ENCODE measurements at regions not wholly inside any gene's neighbourhood (a gene's known extent, or its start where the extent isn't known, plus 50 kb on each side); places are given as distances from the start of the nearest gene placed in this dataset.

- Mint-ChIP-seq H3K4me1 (ENCODE audit: low read depth) (no peaks in the 10 kb centered on the region), H3K27me3 (no peaks in the 10 kb centered on the region), H3K27ac (no peak overlapping the region), H3K4me3 (no peak overlapping the region), H3K9me3 (no peaks in the 10 kb centered on the region), H3K36me3 (ENCODE audit: low read depth) (no peaks in the 10 kb centered on the region)
- Histone ChIP-seq H3K36me3 (ENCODE audit: insufficient read depth, low read length) (no peaks in the 10 kb centered on the region), H3K27ac (ENCODE audit: low read depth in 1 of 2, low read length in 2 of 2) (no peak overlapping the region), H3K4me3 (ENCODE audit: low read length) (no peak overlapping the region), H3K27me3 (ENCODE audit: control insufficient read depth in 1 of 2, insufficient read depth in 2 of 2, low read length in 2 of 2) (no peaks in the 10 kb centered on the region), H3K4me1 (ENCODE audit: insufficient read depth, low read length) (no peaks in the 10 kb centered on the region), H3K9me3 (ENCODE audit: control insufficient read depth in 1 of 2, insufficient read depth in 1 of 2, low read length in 2 of 2) (no peaks in the 10 kb centered on the region)
- TF ChIP-seq, protein P1, sequence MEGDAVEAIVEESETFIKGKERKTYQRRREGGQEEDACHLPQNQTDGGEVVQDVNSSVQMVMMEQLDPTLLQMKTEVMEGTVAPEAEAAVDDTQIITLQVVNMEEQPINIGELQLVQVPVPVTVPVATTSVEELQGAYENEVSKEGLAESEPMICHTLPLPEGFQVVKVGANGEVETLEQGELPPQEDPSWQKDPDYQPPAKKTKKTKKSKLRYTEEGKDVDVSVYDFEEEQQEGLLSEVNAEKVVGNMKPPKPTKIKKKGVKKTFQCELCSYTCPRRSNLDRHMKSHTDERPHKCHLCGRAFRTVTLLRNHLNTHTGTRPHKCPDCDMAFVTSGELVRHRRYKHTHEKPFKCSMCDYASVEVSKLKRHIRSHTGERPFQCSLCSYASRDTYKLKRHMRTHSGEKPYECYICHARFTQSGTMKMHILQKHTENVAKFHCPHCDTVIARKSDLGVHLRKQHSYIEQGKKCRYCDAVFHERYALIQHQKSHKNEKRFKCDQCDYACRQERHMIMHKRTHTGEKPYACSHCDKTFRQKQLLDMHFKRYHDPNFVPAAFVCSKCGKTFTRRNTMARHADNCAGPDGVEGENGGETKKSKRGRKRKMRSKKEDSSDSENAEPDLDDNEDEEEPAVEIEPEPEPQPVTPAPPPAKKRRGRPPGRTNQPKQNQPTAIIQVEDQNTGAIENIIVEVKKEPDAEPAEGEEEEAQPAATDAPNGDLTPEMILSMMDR (IDR thresholded peaks at IDR 0.05) = no peak
- DNase-seq (no peak), ATAC-seq (ENCODE audit: poor library complexity) (no peak)
- ChIA-PET CTCF (interaction anchor here (1.2 kb wide), 1 partner anchor 11 kb away, joined by 3 read pairs; no protein-coding TSS in a partner anchor), POLR2A (no interaction called here)
- intact Hi-C loops (cut with DNase I, micrococcal nuclease) = no loop called here
Measured at GRCh38 chr5:56457887-56458812, 225.0 kb upstream of the ANKRD55 start.

DNA sequence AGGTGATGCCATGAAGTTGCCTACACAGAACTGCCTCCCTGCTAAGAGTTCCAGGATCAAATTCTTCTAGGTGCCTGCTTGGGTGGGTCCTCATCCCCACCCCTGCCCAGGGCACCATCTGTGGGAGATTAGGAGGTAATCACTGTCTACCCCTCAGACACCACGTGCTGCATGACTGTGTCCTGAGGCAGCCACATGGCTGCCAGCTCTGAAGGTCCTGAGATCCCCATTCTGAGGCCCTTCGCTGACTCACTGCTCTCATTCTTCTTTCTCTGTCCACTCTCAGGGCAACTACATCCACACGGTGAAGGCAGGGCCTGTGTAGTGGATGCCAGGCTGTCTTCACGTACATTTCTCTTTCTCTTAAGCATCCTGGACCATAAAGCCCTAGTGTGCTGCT, 222.9 kb upstream of the ANKRD55 start:
- Histone ChIP-seq H3K36me3 (ENCODE audit: insufficient read depth, low read length) (no peaks in the 10 kb centered on the region), H3K9me3 (ENCODE audit: control insufficient read depth in 1 of 2, insufficient read depth in 1 of 2, low read length in 2 of 2) (no peaks in the 10 kb centered on the region), H3K27me3 (ENCODE audit: control insufficient read depth in 1 of 2, insufficient read depth in 2 of 2, low read length in 2 of 2) (no peaks in the 10 kb centered on the region), H3K4me1 (ENCODE audit: insufficient read depth, low read length) (no peaks in the 10 kb centered on the region), H3K27ac (ENCODE audit: low read depth in 1 of 2, low read length in 2 of 2) (no peak overlapping the region), H3K4me3 (ENCODE audit: low read length) (no peak overlapping the region)
- intact Hi-C loops (cut with DNase I, micrococcal nuclease) = no loop called here
- no peak overlapping the region for H3K27ac Mint-ChIP-seq
- no peaks in the 10 kb centered on the region for H3K27me3 Mint-ChIP-seq
- H3K36me3 Mint-ChIP-seq (ENCODE audit: low read depth) = no peaks in the 10 kb centered on the region
- H3K9me3 Mint-ChIP-seq = no peaks in the 10 kb centered on the region
- H3K4me1 Mint-ChIP-seq (ENCODE audit: low read depth) = no peaks in the 10 kb centered on the region
- ChIA-PET CTCF (no interaction called here), POLR2A (no interaction called here)
- TF ChIP-seq, protein P1 (IDR thresholded peaks at IDR 0.05) = no peak
- H3K4me3 Mint-ChIP-seq = no peak overlapping the region
- ATAC-seq (ENCODE audit: poor library complexity) (no peak), DNase-seq (no peak)

DNA sequence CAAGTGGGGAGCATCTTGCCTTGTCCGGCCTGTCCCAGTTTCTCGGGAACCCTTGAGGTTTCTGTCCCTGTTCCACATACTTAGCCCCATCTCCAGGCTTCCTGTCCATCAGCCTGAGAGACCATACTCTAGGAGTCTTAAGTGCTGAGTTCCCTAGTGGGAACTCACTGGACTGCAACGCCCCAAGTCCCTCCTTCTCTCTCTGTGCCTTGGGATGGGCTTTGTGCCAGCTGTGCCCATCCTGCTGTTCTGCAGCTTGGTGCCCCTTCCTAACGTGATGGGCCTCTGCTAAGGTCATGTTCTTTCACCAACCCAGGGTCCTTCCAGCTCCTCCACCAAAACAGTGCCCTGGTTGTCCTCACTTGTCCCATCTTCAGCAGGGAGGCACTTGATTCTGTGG, 222.3 kb upstream of the ANKRD55 start:
- no peaks in the 10 kb centered on the region for H3K9me3 Mint-ChIP-seq
- no peak overlapping the region for H3K4me3 ChIP-seq (ENCODE audit: low read length)
- H3K36me3 Mint-ChIP-seq (ENCODE audit: low read depth) = no peaks in the 10 kb centered on the region
- H3K4me1 ChIP-seq (ENCODE audit: insufficient read depth, low read length) = no peaks in the 10 kb centered on the region
- ChIA-PET CTCF (no interaction called here), POLR2A (no interaction called here)
- H3K4me1 Mint-ChIP-seq (ENCODE audit: low read depth) = no peaks in the 10 kb centered on the region
- TF ChIP-seq, protein P1 (IDR thresholded peaks at IDR 0.05) = no peak
- no peaks in the 10 kb centered on the region for H3K9me3 ChIP-seq (ENCODE audit: control insufficient read depth in 1 of 2, insufficient read depth in 1 of 2, low read length in 2 of 2)
- intact Hi-C loops (cut with DNase I, micrococcal nuclease) = no loop called here
- no peak overlapping the region for H3K27ac Mint-ChIP-seq
- H3K36me3 ChIP-seq (ENCODE audit: insufficient read depth, low read length) = no peaks in the 10 kb centered on the region
- ATAC-seq (ENCODE audit: poor library complexity) (no peak), DNase-seq (no peak)
- H3K4me3 Mint-ChIP-seq = no peak overlapping the region
- no peaks in the 10 kb centered on the region for H3K27me3 ChIP-seq (ENCODE audit: control insufficient read depth in 1 of 2, insufficient read depth in 2 of 2, low read length in 2 of 2)
- no peaks in the 10 kb centered on the region for H3K27me3 Mint-ChIP-seq
- H3K27ac ChIP-seq (ENCODE audit: low read depth in 1 of 2, low read length in 2 of 2) = no peak overlapping the region

All from CD4-positive, alpha-beta T cell (primary cell).